BLaER1 (cell line): ENCODE measurements at regions not wholly inside any gene's neighbourhood (a gene's known extent, or its start where the extent isn't known, plus 50 kb on each side); places are given as distances from the start of the nearest gene placed in this dataset.

Source experiments
- H3K27ac ChIP-seq: shearing (Covaris generic); formaldehyde crosslinking; 2 replicates; pipeline ENCODE4 v1.8.1; 2022
- H3K27me3 ChIP-seq: shearing (Covaris generic); formaldehyde crosslinking; 2 replicates; pipeline ENCODE4 v1.8.1; 2022
- H3K36me3 ChIP-seq: shearing (Covaris generic); formaldehyde crosslinking; 2 replicates; pipeline ENCODE4 v1.8.1; 2022
- H3K4me1 ChIP-seq: shearing (Covaris generic); formaldehyde crosslinking; 2 replicates; pipeline ENCODE4 v1.8.1; 2022
- H3K4me2 ChIP-seq: shearing (Covaris generic); formaldehyde crosslinking; 2 replicates; pipeline ENCODE4 v1.8.1; 2022
- H3K4me3 ChIP-seq: shearing (Covaris generic); formaldehyde crosslinking; 2 replicates; pipeline ENCODE4 v1.8.1; 2022
- H3K9ac ChIP-seq: shearing (Covaris generic); formaldehyde crosslinking; 2 replicates; pipeline ENCODE4 v1.8.1; 2022
- H3K9me3 ChIP-seq: shearing (Covaris generic); formaldehyde crosslinking; 2 replicates; pipeline ENCODE4 v1.8.1; 2022
- H4K20me1 ChIP-seq: shearing (Covaris generic); formaldehyde crosslinking; 2 replicates; pipeline ENCODE4 v1.8.1; 2022
- Cebpa-rat ChIP-seq: shearing (Covaris generic); IDR thresholded peaks from 2 replicates; pipeline ENCODE4 v1.8.1; 2022

- no peak for TF ChIP-seq Cebpa-rat
- Histone ChIP-seq H3K36me3 (no peaks in the 10 kb centered on the region), H3K9me3 (no peaks in the 10 kb centered on the region), H3K9ac (no peak overlapping the region), H3K27ac (no peak overlapping the region), H4K20me1 (no peaks in the 10 kb centered on the region), H3K4me2 (no peak overlapping the region), H3K4me1 (no peaks in the 10 kb centered on the region), H3K4me3 (no peak overlapping the region), H3K27me3 (no peaks in the 10 kb centered on the region)
Measured at GRCh38 chr11:27786864-27787263, 86.6 kb upstream of the BDNF start.

GRCh38 chr11:27786331-27786730 is 86.1 kb upstream of the BDNF start:
- Histone ChIP-seq H3K4me2 (no peak overlapping the region), H3K9ac (no peak overlapping the region), H4K20me1 (no peaks in the 10 kb centered on the region), H3K4me3 (no peak overlapping the region), H3K27ac (no peak overlapping the region), H3K4me1 (no peaks in the 10 kb centered on the region), H3K27me3 (no peaks in the 10 kb centered on the region), H3K36me3 (no peaks in the 10 kb centered on the region), H3K9me3 (no peaks in the 10 kb centered on the region)
- TF ChIP-seq Cebpa-rat, result no peak

- H3K9ac ChIP-seq, result no peak overlapping the region
Measured at GRCh38 chr11:27783701-27784355, 83.6 kb upstream of the BDNF start.

GRCh38 chr11:27777033-27777432 is 76.8 kb upstream of the BDNF start:
- Histone ChIP-seq H3K36me3 (no peaks in the 10 kb centered on the region), H4K20me1 (no peaks in the 10 kb centered on the region), H3K9me3 (no peaks in the 10 kb centered on the region), H3K27ac (no peak overlapping the region), H3K9ac (no peak overlapping the region), H3K4me3 (no peak overlapping the region), H3K4me2 (no peak overlapping the region), H3K27me3 (no peaks in the 10 kb centered on the region), H3K4me1 (no peaks in the 10 kb centered on the region)
- TF ChIP-seq Cebpa-rat, result no peak

More at GRCh38 chr11:27783701-27784355, 83.6 kb upstream of the BDNF start:
- H3K4me2 ChIP-seq, result no peak overlapping the region
- H3K9me3 ChIP-seq, result no peaks in the 10 kb centered on the region
- H3K4me1 ChIP-seq, result no peaks in the 10 kb centered on the region
- no peaks in the 10 kb centered on the region for H4K20me1 ChIP-seq
- no peak overlapping the region for H3K4me3 ChIP-seq
- no peaks in the 10 kb centered on the region for H3K27me3 ChIP-seq
- no peak for TF ChIP-seq Cebpa-rat
- no peaks in the 10 kb centered on the region for H3K36me3 ChIP-seq
- H3K27ac ChIP-seq, result no peak overlapping the region

GRCh38 chr11:27773884-27774283 is 73.6 kb upstream of the BDNF start:
- Histone ChIP-seq H3K4me3 (no peak overlapping the region), H3K9ac (no peak overlapping the region), H3K4me2 (no peak overlapping the region), H3K9me3 (no peaks in the 10 kb centered on the region), H3K4me1 (no peaks in the 10 kb centered on the region), H3K27ac (no peak overlapping the region), H3K36me3 (no peaks in the 10 kb centered on the region), H3K27me3 (no peaks in the 10 kb centered on the region), H4K20me1 (no peaks in the 10 kb centered on the region)
- no peak for TF ChIP-seq Cebpa-rat

GRCh38 chr11:27771516-27771915 is 71.3 kb upstream of the BDNF start:
- no peak overlapping the region for H3K27ac ChIP-seq
- no peaks in the 10 kb centered on the region for H3K36me3 ChIP-seq
- H4K20me1 ChIP-seq, result no peaks in the 10 kb centered on the region
- no peak overlapping the region for H3K4me2 ChIP-seq
- H3K4me3 ChIP-seq, result no peak overlapping the region
- no peak overlapping the region for H3K9ac ChIP-seq
- H3K4me1 ChIP-seq, result no peaks in the 10 kb centered on the region
- TF ChIP-seq Cebpa-rat, result no peak
- no peaks in the 10 kb centered on the region for H3K27me3 ChIP-seq
- no peaks in the 10 kb centered on the region for H3K9me3 ChIP-seq

GRCh38 chr11:27770576-27770975 is 70.3 kb upstream of the BDNF start:
- H3K27me3 ChIP-seq, result no peaks in the 10 kb centered on the region
- H3K9me3 ChIP-seq, result no peaks in the 10 kb centered on the region
- TF ChIP-seq Cebpa-rat, result no peak
- no peaks in the 10 kb centered on the region for H3K36me3 ChIP-seq
- no peaks in the 10 kb centered on the region for H3K4me1 ChIP-seq
- no peaks in the 10 kb centered on the region for H4K20me1 ChIP-seq
- H3K27ac ChIP-seq, result no peak overlapping the region
- H3K4me3 ChIP-seq, result no peak overlapping the region
- no peak overlapping the region for H3K9ac ChIP-seq
- H3K4me2 ChIP-seq, result no peak overlapping the region

- Histone ChIP-seq H4K20me1 (no peaks in the 10 kb centered on the region), H3K4me3 (no peak overlapping the region), H3K4me1 (no peaks in the 10 kb centered on the region), H3K9me3 (no peaks in the 10 kb centered on the region), H3K27me3 (no peaks in the 10 kb centered on the region), H3K4me2 (no peak overlapping the region), H3K9ac (no peak overlapping the region), H3K27ac (no peak overlapping the region), H3K36me3 (no peaks in the 10 kb centered on the region)
- TF ChIP-seq Cebpa-rat, result no peak
Measured at GRCh38 chr11:27763736-27764135, 63.5 kb upstream of the BDNF start.

- Histone ChIP-seq H3K9ac (no peak overlapping the region), H3K36me3 (no peaks in the 10 kb centered on the region), H3K4me3 (no peak overlapping the region), H3K27ac (no peak overlapping the region), H3K9me3 (no peaks in the 10 kb centered on the region), H3K4me2 (no peak overlapping the region), H4K20me1 (no peaks in the 10 kb centered on the region), H3K4me1 (no peaks in the 10 kb centered on the region), H3K27me3 (no peaks in the 10 kb centered on the region)
- TF ChIP-seq Cebpa-rat, result no peak
Measured at GRCh38 chr11:27761356-27761755, 61.1 kb upstream of the BDNF start.

GRCh38 chr11:27757953-27758352 is 57.7 kb upstream of the BDNF start:
- no peaks in the 10 kb centered on the region for H3K9me3 ChIP-seq
- no peaks in the 10 kb centered on the region for H3K36me3 ChIP-seq
- no peaks in the 10 kb centered on the region for H3K27me3 ChIP-seq
- TF ChIP-seq Cebpa-rat, result no peak
- no peak overlapping the region for H3K4me3 ChIP-seq
- no peak overlapping the region for H3K27ac ChIP-seq
- no peaks in the 10 kb centered on the region for H4K20me1 ChIP-seq
- H3K9ac ChIP-seq, result no peak overlapping the region
- H3K4me1 ChIP-seq, result no peaks in the 10 kb centered on the region
- H3K4me2 ChIP-seq, result no peak overlapping the region
